SJCRH30 (cell line): ENCODE measurements at regions not wholly inside any gene's neighbourhood (a gene's known extent, or its start where the extent isn't known, plus 50 kb on each side); places are given as distances from the start of the nearest gene placed in this dataset.

Experiments used
- DNase-seq, 2 experiments: peaks; one replicate each; pipeline ENCODE4 v3.0.0-alpha.2; 2015 to 2020
- H3K27ac ChIP-seq: fragments of 250-450 bp; sonication (Bioruptor Pico); 2 replicates; pipeline ENCODE4 v1.5.1; 2020; ENCODE audit warnings: mild to moderate bottlenecking, moderate library complexity
- H3K27me3 ChIP-seq: fragments of 250-450 bp; sonication (Bioruptor Pico); 2 replicates; pipeline ENCODE4 v1.5.1; 2020; ENCODE audit warnings: mild to moderate bottlenecking, moderate library complexity
- H3K36me3 ChIP-seq: fragments of 250-450 bp; sonication (Bioruptor Pico); 2 replicates; pipeline ENCODE4 v1.5.1; 2020; ENCODE audit warnings: mild to moderate bottlenecking, moderate library complexity
- H3K4me1 ChIP-seq: fragments of 250-450 bp; sonication (Bioruptor Pico); 2 replicates; pipeline ENCODE4 v1.5.1; 2020; ENCODE audit warnings: mild to moderate bottlenecking, moderate library complexity
- H3K4me3 ChIP-seq: fragments of 250-450 bp; sonication (Bioruptor Pico); 2 replicates; pipeline ENCODE4 v1.5.1; 2020; ENCODE audit warnings: mild to moderate bottlenecking, moderate library complexity
- H3K9me3 ChIP-seq: fragments of 250-450 bp; sonication (Bioruptor Pico); replicated peaks from 2 replicates; pipeline ENCODE4 v1.5.1; 2020; ENCODE audit warnings: mild to moderate bottlenecking, moderate library complexity

DNA sequence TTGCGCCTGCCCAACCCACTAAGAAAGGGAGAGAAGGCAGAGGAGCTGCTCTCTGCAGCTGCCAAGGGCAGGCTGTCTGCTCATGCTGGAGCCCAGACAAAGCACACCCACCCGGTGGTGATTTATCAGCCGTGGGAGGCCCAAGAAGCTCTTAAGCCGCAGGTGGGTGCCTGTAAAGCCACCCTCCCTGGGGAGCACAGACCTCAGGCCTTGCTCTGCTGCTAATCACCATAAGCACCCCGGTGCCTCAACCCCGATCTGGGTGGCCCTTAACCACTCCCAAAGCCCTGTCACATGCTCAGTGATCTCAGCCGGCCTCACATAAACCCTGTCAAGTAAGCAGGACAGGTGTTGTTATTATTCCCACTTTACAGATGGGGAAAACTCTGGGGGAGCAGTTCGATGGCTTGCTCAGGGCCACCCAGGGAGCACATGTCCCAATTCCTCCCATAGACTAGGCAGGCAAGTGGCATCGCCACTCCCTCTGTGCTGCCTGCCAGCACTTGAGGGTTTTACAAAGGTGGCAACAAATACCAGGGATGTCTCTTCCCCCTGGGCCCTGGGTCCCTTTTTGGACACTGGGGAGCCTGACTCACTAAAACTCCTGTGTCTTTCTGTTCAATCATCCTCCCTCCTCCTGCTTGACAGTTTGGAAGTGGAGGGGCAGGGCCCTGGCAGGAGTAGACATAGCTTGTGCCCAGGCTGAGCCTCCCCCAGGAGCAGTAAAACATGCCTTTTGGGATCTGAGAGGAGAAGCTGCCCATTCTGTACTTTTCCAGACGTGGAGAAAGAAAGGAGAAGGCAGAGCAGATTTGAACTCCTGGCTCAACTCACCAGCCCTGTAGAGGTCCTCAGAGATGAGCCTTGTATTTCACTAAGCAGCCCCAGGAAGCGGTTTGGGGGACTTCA is 299.3 kb downstream of the SOX9 start:
- no peak overlapping the region for H3K4me3 ChIP-seq
- H3K27me3 ChIP-seq = no peaks in the 10 kb centered on the region
- H3K4me1 ChIP-seq = peaks cover 58% of the 10 kb centered on the region
- peaks cover 11% of the 10 kb centered on the region for H3K9me3 ChIP-seq
- H3K27ac ChIP-seq = peak overlapping the region; percentile 83
- DNase-seq = peak; percentile 99 to 100
- H3K36me3 ChIP-seq = no peaks in the 10 kb centered on the region

DNA sequence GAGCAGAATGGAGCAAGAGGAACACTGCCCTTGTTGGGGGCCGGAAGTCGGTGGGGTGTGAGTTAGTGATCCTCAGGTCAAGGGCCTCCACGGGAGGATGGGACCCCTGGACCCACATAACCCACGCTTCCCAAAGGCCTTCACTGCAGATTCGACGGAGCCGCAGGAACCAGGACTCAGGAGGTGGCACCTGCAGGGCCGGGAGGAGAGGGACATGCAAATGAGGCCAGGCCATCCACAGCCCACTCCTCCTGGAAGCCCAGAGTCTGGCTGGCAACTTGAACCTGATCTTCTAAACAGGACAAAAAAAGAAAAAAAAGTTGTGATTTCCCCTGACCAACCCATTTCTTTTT is 299.9 kb downstream of the SOX9 start:
- Histone ChIP-seq H3K4me1 (peaks cover 52% of the 10 kb centered on the region), H3K9me3 (peaks cover 11% of the 10 kb centered on the region), H3K4me3 (no peak overlapping the region), H3K36me3 (no peaks in the 10 kb centered on the region), H3K27ac (peak overlapping the region; percentile 83), H3K27me3 (no peaks in the 10 kb centered on the region)
- DNase-seq = peak in 1 of 2 experiments; percentile 74

DNA sequence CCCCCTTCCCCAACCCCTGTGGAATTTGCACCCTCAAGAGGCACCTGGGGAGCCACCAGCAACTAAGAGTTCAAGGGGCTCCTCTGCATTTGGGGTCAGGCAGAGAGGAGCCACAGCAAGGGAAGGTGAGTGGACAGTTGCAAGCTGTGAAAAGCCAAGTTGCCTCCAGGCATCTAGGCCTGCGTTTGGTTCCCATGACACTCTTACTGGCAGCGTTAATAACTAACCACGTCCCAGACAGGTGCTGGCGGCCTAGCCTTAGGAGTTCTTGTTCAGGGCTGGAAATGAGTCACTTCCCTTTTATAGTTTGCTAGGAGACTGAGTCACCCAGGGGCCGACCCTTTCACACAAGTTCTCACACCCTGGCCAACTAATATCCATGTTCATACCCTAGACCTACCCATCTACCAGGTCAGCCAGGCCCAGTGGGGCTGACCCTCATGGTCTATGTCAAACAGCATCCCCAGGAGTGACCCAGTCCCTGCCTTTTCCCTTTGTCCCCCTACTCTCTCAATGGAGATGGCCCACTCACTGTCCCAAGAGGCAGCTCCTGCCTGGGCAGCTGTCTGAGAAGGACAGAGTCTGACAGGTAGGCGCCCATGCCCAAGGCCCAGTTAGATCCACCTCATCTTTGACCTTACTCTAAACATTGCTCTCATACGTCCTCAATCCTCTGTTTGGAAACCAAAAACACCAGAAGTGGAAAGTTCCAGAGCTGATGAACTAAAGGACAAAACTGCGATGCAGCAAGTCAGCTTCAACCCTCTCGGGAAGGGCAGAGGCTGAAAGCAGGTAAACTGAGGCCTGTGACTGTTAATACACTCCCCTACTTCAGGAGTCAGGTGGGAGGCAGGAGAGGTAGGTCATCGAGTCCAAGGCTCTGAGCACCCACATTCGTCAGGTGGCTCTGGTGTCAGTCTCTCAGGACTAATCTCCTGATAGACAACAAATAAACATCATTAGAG is 300.6 kb downstream of the SOX9 start:
- H3K4me3 ChIP-seq = no peak overlapping the region
- no peaks in the 10 kb centered on the region for H3K36me3 ChIP-seq
- peaks cover 11% of the 10 kb centered on the region for H3K9me3 ChIP-seq
- H3K27me3 ChIP-seq = no peaks in the 10 kb centered on the region
- peak; percentile 97 to 100 for DNase-seq
- H3K4me1 ChIP-seq = peaks cover 53% of the 10 kb centered on the region
- peak overlapping the region; percentile 83 for H3K27ac ChIP-seq

DNA sequence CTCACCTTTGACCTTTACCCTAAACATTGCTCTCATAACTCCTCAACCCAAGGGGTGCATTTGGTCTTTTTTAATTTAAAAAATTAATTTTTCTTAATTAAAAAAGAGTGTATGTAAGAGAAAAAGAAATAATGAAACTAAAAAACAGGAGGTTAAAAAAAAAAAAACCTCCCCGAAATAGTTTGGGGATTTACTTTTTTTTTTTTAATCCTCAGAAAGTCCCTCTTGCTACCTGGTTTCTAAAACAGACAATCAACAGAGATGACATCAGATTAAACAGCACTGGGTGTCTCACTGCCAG is 301.3 kb downstream of the SOX9 start:
- no peak for DNase-seq
- Histone ChIP-seq H3K4me3 (no peak overlapping the region; the same call in 1 of the 2 replicates), H3K4me1 (peaks cover 55% of the 10 kb centered on the region), H3K27me3 (no peaks in the 10 kb centered on the region), H3K27ac (peak overlapping the region; percentile 83), H3K9me3 (peaks cover 5% of the 10 kb centered on the region), H3K36me3 (no peaks in the 10 kb centered on the region)

DNA sequence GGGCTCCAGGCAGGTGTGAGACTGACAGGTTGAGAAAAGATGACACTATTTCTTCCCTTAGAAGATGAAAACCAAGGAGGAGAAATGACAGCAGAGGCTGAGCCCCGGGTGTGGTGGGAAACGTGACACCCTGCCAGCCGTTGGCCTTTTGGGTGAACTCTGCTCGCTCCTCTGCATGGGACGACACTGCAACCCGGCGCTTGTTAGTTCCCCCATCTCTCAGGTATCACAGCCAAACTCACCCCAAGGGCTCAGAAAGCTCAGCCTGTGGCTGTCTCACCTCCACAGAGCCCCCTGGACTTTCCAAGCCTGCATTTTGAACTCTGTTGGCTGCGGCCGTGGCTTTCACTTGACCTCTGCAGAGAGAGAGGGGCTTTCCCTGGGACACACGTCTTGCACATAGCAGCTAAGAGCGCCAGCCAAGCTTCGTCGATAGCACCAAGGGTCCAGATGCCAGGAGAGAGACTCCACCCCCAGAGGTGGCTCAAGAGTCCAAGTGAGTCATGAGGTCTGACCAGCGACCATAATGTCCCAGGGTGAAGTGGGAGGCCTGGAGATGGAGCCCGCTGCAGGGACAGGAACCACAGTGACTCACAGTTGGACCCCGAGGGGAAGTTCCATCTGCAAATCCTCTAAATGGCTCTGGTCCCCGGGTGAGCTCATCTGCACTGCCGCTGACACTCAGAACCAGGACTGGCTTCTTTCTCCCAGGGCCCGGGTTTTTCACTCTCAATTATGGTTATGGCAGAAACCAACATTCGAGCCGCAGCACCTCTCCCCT is 301.9 kb downstream of the SOX9 start:
- peaks cover 57% of the 10 kb centered on the region for H3K4me1 ChIP-seq
- DNase-seq = peak; percentile 75 to 84

DNA sequence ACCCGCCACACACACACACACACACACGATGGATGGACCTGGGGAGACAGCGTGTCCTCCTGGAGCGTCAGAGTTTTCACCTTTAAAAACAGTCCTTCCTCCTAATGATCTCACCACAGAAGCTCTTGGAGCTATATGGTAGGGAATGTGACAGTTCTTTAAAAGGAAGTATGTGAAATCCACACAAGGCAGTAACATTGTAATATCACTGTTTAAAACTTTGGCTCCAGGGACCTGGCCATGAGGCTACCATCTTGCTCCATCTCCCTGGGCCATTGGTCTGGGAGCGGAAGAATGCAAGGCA is 302.4 kb downstream of the SOX9 start:
- no peak overlapping the region for H3K4me3 ChIP-seq
- no peak for DNase-seq

More for the DNA sequence above, 301.9 kb downstream of the SOX9 start:
- Histone ChIP-seq H3K9me3 (peaks cover under 1% of the 10 kb centered on the region; the same call in 1 of the 2 replicates), H3K4me3 (peak overlapping the region; percentile 18), H3K27ac (peak overlapping the region; percentile 83), H3K27me3 (no peaks in the 10 kb centered on the region), H3K36me3 (no peaks in the 10 kb centered on the region)

DNA sequence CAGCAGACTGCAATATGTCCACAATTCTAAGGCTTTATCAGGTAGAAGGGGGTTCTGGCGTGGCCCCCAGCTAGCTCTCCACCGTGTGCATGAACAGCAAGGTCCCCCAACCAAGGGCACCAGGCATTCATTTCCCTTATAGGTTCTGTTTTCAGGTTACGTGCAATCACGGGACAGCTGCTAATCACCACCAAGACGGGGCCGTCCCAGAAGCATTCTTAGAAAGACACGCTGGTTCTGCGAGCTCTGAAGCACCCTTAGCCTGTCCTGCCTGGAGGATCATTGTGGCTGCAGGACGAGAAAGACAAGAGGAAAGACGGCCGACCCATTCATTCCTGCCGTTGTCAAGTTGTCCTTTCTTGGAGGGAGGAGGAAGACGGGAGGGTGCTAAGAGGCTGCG is 302.9 kb downstream of the SOX9 start:
- Histone ChIP-seq H3K36me3 (no peaks in the 10 kb centered on the region), H3K4me1 (peaks cover 57% of the 10 kb centered on the region), H3K27me3 (no peaks in the 10 kb centered on the region), H3K9me3 (no peaks in the 10 kb centered on the region), H3K4me3 (no peak overlapping the region), H3K27ac (no peak overlapping the region)
- no peak for DNase-seq

More for the DNA sequence above, 302.4 kb downstream of the SOX9 start:
- Histone ChIP-seq H3K36me3 (no peaks in the 10 kb centered on the region), H3K9me3 (no peaks in the 10 kb centered on the region; the same call in 1 of the 2 replicates), H3K27ac (peak overlapping the region; percentile 83), H3K4me1 (peaks cover 57% of the 10 kb centered on the region), H3K27me3 (no peaks in the 10 kb centered on the region)

DNA sequence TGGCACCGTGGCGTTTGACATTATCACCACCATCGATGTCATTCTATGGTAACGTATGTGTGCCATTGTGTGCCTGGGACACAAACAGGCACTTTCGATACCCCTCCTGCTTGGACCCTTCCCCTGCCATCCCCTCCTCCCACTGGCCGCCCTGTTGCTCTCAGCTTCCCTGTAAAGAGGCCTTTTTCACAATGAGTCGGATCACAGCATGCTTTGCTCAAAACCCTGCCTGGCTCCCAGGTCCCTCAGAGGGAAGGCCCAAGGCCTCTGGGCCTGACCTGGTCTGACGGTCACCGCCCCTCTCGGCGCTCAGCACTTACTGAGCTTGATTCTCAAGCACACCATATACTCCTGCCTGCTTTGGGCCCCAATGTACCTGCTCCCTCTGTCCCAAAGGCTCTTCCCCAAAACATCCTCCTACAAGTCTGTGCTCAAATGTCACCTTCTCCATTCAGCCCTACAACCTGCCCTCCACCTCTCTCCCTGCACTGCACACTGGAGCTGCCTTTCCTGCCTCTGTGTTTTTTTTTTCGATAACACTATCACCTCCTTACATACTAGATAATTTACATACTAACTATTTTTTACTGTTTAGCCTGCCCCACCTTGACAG is 303.8 kb downstream of the SOX9 start:
- H3K9me3 ChIP-seq = no peaks in the 10 kb centered on the region
- no peak overlapping the region for H3K27ac ChIP-seq
- no peaks in the 10 kb centered on the region for H3K36me3 ChIP-seq
- H3K4me3 ChIP-seq = no peak overlapping the region
- peaks cover 48% of the 10 kb centered on the region for H3K4me1 ChIP-seq
- H3K27me3 ChIP-seq = no peaks in the 10 kb centered on the region
- no peak for DNase-seq

DNA sequence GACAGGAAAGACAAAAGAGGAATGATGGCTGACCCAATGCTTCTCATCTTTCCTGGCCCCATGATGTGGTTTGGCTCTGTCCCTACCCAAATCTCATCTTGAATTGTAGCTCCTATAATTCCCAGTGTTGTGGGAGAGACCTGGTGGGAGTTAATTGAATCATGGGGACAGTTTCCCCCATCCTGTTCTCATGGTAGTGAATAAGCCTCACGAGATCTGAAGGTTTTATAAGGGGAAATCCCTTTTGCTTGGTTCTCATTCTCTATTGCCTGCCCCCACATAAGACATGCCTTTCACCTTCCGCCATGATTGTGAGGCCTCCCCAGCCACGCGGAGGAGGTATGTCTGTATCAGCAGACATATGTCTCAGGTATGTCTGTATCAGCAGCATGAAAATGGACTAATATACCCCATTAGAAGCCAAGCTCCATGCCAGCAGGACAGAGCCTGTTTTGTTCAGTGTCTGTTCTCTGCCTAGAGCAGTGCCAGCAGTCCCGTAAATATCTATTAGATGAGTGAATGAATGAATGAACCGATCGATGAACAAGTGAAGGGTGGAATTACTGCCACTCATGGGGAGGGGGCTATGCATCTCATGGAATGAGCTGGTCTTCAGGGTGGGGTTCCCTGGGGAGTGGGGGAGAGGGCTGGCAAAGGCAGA is 304.4 kb downstream of the SOX9 start:
- H3K9me3 ChIP-seq = no peaks in the 10 kb centered on the region
- H3K27ac ChIP-seq = no peak overlapping the region
- H3K4me1 ChIP-seq = peaks cover 45% of the 10 kb centered on the region
- no peaks in the 10 kb centered on the region for H3K27me3 ChIP-seq
- no peak overlapping the region for H3K4me3 ChIP-seq
- DNase-seq = no peak
- no peaks in the 10 kb centered on the region for H3K36me3 ChIP-seq

DNA sequence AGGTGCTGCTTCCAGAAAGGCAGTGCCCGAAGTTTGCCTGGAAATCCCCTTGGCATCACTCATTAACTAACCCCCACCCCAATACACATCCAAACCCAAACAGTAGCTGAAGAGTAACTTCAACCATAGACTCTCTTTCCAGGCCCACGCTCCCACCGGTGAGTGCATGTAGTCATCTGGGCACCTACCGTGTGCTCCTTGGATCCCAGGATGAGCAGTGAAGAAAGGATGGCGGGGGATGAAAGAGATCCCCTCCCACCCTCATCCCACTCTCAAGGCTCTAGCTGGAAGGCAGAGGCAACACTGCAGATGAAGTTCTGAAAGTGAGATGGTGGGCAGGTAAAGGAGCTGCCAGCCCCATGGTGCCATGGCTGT is 305.0 kb downstream of the SOX9 start:
- H3K36me3 ChIP-seq = no peaks in the 10 kb centered on the region
- no peaks in the 10 kb centered on the region for H3K9me3 ChIP-seq
- DNase-seq = no peak
- no peak overlapping the region for H3K4me3 ChIP-seq
- H3K4me1 ChIP-seq = peaks cover 40% of the 10 kb centered on the region
- no peaks in the 10 kb centered on the region for H3K27me3 ChIP-seq
- H3K27ac ChIP-seq = no peak overlapping the region

DNA sequence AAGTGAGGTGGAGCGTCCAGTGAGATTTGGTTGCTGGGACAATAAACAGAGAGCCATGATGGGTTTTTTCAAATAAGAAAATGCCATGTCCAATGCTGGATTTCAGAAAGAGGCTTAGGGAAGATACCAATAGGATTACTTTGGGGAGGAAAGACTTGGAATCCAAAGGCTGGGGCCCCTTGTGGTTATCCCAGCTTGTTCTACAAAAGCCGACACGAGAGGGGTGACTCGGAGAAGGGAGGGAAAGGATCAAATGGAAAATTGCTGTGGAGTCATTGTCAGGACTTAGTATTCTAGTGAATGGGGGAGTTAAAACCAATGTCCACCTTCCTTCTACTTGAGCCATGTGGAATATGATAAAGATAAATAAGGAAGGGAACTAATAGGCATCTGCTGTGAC is 305.5 kb downstream of the SOX9 start:
- no peaks in the 10 kb centered on the region for H3K9me3 ChIP-seq
- no peaks in the 10 kb centered on the region for H3K36me3 ChIP-seq
- DNase-seq = peak; percentile 38 to 57
- peaks cover 40% of the 10 kb centered on the region for H3K4me1 ChIP-seq
- no peak overlapping the region for H3K4me3 ChIP-seq
- H3K27ac ChIP-seq = no peak overlapping the region
- no peaks in the 10 kb centered on the region for H3K27me3 ChIP-seq

DNA sequence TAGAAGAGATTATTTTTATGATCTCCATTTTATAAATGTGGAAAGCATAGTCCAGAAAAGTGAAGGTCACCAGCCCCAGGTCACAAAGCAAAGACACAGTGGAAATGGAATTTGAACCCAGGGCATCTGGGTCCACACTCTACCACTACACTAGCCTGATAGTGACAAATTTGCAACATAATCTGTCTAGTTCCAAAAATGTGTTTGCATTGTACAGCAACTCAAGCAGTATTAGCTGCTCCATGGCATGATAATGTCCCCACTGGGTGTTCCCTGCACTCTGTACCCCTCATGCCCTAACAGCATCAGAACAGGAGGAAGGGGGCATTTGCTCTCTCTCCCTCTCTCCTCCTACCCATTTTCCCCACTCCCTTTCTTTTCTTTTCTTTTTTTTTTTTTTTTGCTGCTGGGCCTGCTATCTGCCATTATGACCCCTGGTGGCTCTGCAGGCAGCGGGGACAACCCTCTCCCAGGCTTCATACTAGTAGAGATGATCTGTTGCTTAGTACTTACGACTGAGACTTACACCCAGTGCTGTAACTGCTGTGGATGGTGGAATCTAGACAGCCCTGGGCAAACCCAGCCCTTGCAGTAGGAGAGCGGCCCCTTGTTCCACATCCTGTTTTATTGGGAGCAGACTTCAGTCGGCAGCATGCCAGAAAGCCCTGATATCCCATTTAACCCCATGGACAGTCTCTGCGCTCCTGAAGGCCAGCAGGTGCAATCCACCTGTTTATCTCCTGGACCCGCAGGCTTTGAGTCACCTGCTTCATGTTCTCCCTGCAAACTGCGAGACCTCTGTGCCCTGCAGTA is 306.3 kb downstream of the SOX9 start:
- Histone ChIP-seq H3K36me3 (no peaks in the 10 kb centered on the region), H3K4me3 (no peak overlapping the region), H3K27me3 (no peaks in the 10 kb centered on the region), H3K9me3 (no peaks in the 10 kb centered on the region), H3K4me1 (peaks cover 36% of the 10 kb centered on the region), H3K27ac (no peak overlapping the region)
- DNase-seq = peak; percentile 48 to 72

DNA sequence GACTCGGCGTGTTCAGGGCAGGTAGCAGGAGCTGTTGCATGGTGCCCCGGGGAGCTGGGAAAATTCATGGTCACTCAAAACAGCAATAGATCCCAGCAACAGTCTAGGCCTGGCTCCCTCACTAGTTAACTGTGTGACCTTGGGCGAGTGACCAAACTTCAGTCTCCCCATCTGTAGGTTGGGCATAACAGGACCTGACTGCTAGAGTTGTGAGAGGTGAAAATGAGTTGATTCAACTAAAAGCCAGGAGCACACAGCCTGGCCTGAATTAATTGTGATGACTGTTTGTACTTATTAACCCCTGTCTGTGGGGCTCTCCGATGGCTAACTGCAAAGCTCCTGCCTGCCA is 306.9 kb downstream of the SOX9 start:
- no peak for DNase-seq
- Histone ChIP-seq H3K4me3 (no peak overlapping the region), H3K27ac (no peak overlapping the region), H3K9me3 (no peaks in the 10 kb centered on the region), H3K27me3 (no peaks in the 10 kb centered on the region), H3K4me1 (peaks cover 35% of the 10 kb centered on the region), H3K36me3 (no peaks in the 10 kb centered on the region)
